MG63 (cell line): ENCODE measurements at regions not wholly inside any gene's neighbourhood (a gene's known extent, or its start where the extent isn't known, plus 50 kb on each side); places are given as distances from the start of the nearest gene placed in this dataset.

Experiments used
- DNase-seq: peaks from one replicate; pipeline ENCODE4 v3.0.0-alpha.2; 2020
- H3K27me3 ChIP-seq: fragments of 250-450 bp; sonication (Bioruptor Pico); 2 replicates; pipeline ENCODE4 v1.5.1; 2020; ENCODE audit warnings: mild to moderate bottlenecking, moderate library complexity
- H3K36me3 ChIP-seq: fragments of 250-450 bp; sonication (Bioruptor Pico); 2 replicates; pipeline ENCODE4 v1.5.1; 2020; ENCODE audit warnings: mild to moderate bottlenecking, moderate library complexity
- H3K4me3 ChIP-seq: fragments of 250-450 bp; sonication (Bioruptor Pico); 2 replicates; pipeline ENCODE4 v1.5.1; 2020; ENCODE audit warnings: mild to moderate bottlenecking, moderate library complexity
- H3K9me3 ChIP-seq: fragments of 250-450 bp; sonication (Bioruptor Pico); 2 replicates; pipeline ENCODE4 v1.5.1; 2020; ENCODE audit warnings: mild to moderate bottlenecking, moderate library complexity

DNA sequence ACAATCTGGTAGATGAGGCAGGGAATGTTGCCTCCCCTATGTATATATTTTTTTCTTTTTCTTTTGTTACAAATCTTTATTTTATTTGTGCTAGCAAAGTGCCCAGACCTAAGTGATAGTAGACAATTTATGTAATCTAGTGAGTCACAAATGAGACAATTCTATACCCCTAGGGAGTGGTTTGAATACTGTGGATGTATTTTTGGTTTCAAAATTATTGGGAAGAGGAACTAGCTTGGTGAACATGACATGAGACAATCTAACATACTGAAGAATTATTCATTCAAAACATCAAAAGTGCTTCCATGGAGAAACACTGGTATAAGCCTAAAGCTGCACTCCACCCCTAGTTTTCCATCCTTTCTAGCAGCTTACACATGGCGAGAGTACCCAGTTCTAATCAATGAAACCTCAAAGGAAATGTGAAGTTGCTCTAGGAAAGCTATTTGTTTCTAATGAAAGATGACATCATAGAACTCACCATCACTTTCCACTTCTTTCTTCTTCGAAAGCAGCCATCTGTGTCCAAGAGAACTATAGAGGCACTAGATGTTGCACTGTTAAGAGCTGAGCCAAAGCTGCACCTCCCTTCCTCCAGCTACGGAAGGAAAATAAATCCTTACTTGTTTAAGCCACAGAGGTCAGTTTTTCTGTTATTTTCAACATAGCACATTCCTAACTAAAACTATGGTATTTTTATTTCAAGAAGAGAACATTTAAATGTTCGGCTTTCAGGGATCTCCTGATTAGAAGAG is 764.6 kb downstream of the LTN1 start:
- no peak overlapping the region for H3K4me3 ChIP-seq
- no peaks in the 10 kb centered on the region for H3K9me3 ChIP-seq
- no peaks in the 10 kb centered on the region for H3K36me3 ChIP-seq
- no peaks in the 10 kb centered on the region for H3K27me3 ChIP-seq
- DNase-seq, result no peak

DNA sequence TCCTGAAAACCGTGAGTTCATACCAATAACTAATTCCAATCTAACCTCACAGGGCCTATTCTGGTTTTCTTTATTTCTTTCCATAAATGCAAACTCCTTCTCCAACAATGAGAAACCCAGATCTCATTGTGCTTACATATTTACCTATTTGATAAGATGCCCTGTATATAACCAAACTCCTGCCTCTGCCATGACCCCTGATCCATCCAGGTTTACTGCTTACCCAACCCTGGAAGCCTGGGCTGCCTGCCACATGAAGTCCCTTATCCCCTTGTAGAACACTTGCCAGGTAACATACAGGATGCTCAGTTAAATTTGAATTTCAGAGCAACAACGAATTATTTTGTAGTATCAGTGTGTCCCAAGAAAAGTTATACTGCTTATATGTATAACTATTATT is 766.1 kb downstream of the LTN1 start:
- no peak for DNase-seq
- no peaks in the 10 kb centered on the region for H3K36me3 ChIP-seq
- H3K4me3 ChIP-seq, result no peak overlapping the region
- H3K27me3 ChIP-seq, result no peaks in the 10 kb centered on the region
- no peaks in the 10 kb centered on the region for H3K9me3 ChIP-seq

DNA sequence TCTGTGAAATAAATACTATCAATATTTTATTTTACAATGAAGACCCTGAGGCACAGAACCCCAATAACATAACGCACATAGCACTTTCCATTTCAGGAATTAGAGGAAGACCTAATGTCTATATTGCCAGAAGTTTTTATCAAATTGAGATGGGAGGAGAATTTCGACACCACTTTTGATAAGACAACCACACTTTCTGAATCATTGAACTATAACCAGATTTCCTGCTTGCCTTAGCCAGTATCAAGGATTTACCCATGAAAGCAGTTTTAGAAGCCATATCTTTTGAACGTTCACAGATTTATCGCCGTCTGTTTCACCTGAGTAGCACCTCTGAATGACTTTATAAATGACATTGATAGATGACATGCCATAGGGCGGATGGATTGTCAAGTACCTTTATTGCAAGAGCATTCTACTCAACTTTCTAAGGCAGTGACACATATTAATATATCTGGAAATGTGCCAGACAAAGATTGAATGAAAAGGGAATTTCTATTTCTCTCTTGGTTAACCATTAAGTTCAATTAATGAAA is 768.4 kb downstream of the LTN1 start:
- H3K4me3 ChIP-seq, result no peak overlapping the region
- H3K36me3 ChIP-seq, result no peaks in the 10 kb centered on the region
- no peak for DNase-seq
- H3K27me3 ChIP-seq, result no peaks in the 10 kb centered on the region
- no peaks in the 10 kb centered on the region for H3K9me3 ChIP-seq

DNA sequence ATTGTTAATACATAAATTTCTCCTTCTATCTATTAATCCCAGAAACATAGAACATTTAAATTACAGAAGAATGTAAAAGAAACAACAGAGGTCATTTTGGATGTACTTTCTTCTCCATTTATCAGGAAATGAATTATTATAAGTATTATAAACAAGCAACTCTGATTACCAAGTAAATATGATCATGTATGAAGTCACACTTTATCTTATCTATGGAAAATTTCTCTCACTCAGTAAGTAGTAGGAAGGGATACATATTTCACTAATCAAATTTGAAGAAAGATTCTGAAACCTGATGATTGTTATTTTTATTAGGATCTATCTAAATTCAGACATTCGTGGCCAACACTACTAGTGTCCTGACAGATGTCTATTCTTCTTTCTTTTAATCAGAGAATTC is 770.7 kb downstream of the LTN1 start:
- no peak for DNase-seq
- no peaks in the 10 kb centered on the region for H3K27me3 ChIP-seq
- no peak overlapping the region for H3K4me3 ChIP-seq
- H3K36me3 ChIP-seq, result no peaks in the 10 kb centered on the region
- H3K9me3 ChIP-seq, result no peaks in the 10 kb centered on the region

DNA sequence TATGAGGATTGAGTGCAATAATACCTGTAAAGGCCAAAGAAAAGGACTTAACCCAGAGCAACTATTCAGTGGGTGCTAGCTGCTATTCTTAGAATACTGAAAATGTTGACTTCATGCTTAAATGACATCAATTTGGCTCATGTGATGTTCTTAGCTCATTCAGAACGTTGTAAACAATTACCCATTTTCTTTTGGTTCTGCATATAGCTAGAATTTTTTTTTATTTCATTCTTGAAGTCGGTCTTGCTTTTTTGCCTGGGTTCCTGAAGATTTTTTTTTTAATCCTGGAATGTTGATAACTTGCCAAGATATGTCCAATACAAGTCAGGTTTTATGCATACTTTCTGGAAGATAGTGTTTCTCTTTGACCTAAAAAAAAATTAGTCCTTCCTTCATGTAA is 772.0 kb downstream of the LTN1 start:
- H3K27me3 ChIP-seq, result no peaks in the 10 kb centered on the region
- H3K4me3 ChIP-seq, result no peak overlapping the region
- H3K9me3 ChIP-seq, result no peaks in the 10 kb centered on the region
- no peaks in the 10 kb centered on the region for H3K36me3 ChIP-seq
- no peak for DNase-seq

DNA sequence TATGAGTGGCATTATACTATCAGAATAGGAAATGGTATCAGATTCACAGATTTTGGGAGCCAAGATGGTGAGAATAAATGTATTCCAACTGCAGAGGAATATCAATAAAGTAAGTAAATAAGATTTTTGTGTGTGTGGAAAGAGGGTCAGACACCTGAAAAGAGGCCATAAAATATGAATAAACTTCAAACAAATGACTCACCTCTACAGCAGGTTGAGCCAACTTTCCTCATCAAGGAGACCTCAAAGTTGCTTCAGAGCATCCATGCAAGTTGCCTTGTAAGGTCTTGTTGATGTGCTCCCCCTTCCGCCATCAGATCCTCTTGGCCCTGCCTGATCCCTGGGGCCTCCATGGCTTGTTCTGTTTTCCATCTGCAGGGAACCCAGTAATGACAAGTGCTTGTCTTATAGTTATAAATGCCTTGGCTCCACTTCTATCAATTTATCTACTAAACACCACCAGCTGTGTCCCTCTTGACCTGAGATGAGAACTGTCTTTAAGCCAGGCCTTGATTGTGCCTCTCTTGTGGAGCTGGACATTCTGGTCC is 775.6 kb downstream of the LTN1 start:
- H3K4me3 ChIP-seq, result no peak overlapping the region
- DNase-seq, result no peak
- H3K27me3 ChIP-seq, result no peaks in the 10 kb centered on the region
- H3K36me3 ChIP-seq, result no peaks in the 10 kb centered on the region
- no peaks in the 10 kb centered on the region; the same call in 1 of the 2 replicates for H3K9me3 ChIP-seq

DNA sequence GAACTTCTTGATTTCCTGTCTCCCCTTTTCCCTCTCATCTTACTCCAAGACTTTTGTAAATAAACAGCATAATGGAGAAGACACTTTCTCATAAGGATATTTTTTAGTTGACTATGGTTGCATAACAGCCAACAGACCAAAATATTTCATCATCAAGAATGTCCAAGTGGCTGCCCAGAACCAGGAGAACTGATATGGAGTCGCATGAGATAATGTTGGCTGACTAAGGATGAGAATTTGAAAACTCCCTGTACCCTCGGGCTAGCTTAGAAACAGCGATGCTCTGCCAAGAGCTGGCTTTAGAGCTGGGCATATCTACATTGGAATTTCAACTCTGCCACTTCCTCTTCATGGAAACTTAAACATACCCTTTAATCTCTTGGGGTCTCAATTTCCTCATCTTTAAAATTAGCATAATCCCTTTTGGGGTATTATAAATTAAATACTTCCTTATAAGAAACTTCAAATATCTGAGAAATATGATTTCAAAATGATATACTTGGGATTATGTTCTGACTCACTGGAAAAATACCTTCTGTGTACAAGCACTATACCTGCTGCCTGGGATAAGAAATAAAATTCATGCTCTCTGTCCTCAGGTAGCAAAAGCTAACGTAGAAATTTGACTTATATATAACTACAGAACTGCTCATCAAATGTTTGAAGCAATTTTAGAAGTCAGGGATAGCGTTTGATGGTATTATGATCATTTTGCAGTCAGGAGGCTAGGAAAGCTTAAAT is 777.3 kb downstream of the LTN1 start:
- Histone ChIP-seq H3K27me3 (no peaks in the 10 kb centered on the region), H3K9me3 (no peaks in the 10 kb centered on the region; the same call in 1 of the 2 replicates), H3K36me3 (no peaks in the 10 kb centered on the region), H3K4me3 (no peak overlapping the region)
- peak; percentile 76 for DNase-seq

DNA sequence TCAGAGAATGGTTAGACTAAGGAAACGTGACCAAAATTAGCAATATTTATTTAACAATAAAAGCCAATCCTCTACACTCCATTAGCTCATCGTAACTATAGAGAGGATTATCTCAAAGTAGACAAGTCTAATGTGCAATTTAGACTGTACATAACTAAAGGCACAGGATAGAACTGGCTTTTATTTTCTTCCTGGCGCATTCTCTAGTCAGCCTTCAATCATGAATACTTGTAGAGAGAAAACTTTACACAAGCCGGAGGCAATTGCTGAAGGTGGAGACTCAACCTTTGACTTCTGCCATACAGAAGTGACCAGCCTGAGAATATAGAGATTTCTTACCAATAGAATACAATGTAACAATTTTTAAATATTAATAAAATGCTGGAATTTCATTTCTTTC is 777.9 kb downstream of the LTN1 start:
- Histone ChIP-seq H3K4me3 (no peak overlapping the region), H3K27me3 (no peaks in the 10 kb centered on the region), H3K9me3 (no peaks in the 10 kb centered on the region; the same call in 1 of the 2 replicates), H3K36me3 (no peaks in the 10 kb centered on the region)
- no peak for DNase-seq

DNA sequence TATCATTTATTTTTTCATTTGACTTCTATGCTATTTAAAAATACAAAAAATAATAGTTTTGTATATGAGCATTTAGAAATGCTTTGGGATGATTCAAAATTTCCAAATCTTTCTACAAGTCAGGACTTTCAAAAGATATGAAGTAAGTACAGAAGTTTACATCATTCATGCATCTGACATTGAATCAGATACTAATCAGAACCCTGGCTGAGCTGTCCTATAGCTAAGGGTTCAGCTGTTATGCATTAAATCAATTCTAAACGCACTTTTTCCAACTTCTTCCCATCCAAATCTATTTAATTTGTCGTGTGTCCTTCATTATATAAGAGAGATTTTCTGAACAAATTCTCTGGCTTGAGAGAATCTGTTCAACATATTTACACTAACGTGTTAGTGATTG is 779.4 kb downstream of the LTN1 start:
- Histone ChIP-seq H3K4me3 (no peak overlapping the region), H3K36me3 (no peaks in the 10 kb centered on the region), H3K9me3 (no peaks in the 10 kb centered on the region; the same call in 1 of the 2 replicates), H3K27me3 (no peaks in the 10 kb centered on the region)
- DNase-seq, result no peak

DNA sequence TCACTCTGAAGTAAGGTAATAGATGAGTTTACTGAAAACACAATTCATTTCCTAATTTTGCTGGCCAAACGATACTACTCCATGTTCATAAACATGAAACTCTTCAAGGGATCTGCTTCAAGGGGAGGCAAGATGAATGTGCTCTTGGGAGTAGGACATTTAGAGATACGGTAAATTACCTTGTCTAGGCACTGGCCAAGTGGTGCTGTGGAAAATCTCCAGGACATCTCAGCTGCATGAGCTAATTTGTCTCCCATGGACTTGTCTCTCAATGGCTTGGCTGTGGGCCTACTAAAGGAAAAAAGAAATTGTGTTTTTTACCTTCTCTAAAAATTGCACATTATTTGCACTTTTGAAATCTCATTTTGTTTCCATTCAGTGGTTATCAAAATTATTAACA is 780.6 kb downstream of the LTN1 start:
- no peaks in the 10 kb centered on the region; the same call in 1 of the 2 replicates for H3K9me3 ChIP-seq
- no peak overlapping the region for H3K4me3 ChIP-seq
- no peak for DNase-seq
- no peaks in the 10 kb centered on the region for H3K27me3 ChIP-seq
- H3K36me3 ChIP-seq, result no peaks in the 10 kb centered on the region

DNA sequence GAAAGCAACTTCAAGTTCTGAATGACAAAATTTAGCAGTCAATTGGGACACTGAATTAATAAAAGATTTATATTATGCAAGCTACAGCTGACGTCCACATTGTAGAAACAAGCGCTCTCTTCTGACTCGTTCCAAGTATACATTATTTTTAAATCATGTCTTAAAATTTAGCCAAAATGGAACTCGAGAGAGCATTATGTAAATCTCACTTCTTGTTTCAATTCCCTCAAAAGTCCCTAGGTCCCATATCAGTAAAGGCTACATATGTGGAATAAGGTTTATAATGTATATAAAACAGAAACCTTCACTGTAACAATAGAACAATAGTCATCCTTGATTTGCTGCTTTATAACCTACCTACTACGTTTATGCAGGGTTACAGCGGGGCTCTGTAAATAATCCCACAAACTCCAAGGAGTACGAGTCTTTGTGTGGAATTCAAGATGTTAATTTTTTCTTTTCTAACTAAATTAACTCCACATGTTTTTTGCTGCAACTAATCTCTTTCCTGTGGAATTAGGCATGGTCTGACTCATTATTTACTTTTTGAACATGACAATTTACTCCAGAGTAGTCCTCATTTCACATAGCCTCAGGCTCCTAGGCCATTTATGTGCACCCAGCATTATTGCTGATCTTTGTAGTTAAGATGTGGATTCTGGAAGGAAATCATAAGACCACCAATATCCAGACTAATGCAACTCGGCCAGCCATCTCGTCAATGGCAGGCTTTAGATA is 785.1 kb downstream of the LTN1 start:
- DNase-seq, result peak; percentile 22
- Histone ChIP-seq H3K27me3 (no peaks in the 10 kb centered on the region), H3K36me3 (no peaks in the 10 kb centered on the region), H3K4me3 (0 out of 2 replicates have a peak overlapping the region, but pooled peaks have one; percentile 2), H3K9me3 (no peaks in the 10 kb centered on the region; the same call in 1 of the 2 replicates)

DNA sequence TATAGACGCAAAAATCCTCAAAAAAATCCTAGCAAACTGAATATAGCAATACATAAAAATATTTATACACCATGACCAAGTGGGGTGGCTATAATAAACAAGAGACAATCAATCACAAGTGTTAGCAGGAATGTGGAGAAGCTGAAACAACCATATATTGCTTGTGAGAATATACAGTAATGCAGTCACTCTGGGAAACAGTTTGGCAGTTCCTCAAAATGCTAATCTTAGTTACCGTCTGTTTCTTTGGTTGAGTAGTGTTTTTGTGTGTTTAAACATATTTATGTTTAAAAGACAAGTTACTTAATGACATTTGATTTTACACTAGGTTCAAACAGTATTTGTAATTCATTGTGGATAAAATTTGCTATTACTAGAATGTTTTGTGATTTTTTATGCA is 792.0 kb downstream of the LTN1 start:
- peaks cover 3% of the 10 kb centered on the region for H3K9me3 ChIP-seq
- DNase-seq, result no peak
- H3K4me3 ChIP-seq, result no peak overlapping the region
- H3K36me3 ChIP-seq, result no peaks in the 10 kb centered on the region
- no peaks in the 10 kb centered on the region for H3K27me3 ChIP-seq

DNA sequence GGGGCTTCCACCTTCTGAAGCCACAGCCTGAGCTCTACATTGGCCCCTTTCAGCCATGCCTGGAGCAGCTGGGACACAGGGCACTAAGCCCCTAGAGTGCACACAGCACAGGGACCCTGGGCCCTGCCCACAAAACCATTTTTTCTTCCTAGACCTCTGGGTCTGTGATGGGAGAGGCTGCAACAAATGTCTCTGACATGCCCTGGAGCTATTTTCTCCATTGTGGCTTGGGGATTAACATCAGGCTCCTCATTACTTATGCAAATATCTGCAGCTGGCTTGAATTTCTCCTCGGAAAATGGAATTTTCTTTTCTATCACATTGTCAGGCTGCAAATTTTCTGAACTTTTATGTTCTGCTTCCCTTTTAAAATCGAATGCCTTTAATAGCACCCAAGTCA is 795.7 kb downstream of the LTN1 start:
- Histone ChIP-seq H3K4me3 (no peak overlapping the region), H3K9me3 (peaks cover 12% of the 10 kb centered on the region), H3K27me3 (no peaks in the 10 kb centered on the region), H3K36me3 (no peaks in the 10 kb centered on the region)
- DNase-seq, result no peak

DNA sequence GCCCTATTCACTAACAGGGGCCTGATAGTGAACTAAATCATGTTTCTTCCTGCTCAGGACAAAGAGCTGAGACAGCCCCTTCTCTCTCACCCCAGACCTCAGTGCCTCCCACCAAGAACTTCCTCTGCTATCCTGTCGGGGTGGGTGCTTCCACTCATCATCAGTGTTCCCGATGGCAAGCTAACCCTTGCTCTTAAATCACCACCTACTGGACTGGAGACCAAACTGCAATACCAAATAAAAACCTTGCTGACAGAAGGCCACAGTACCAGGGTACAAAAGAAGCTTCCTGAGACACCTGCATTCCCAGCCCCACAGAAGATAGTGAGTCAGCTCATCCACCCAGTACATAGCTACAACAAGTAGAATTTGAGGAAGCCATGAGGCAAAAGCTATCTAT is 799.5 kb downstream of the LTN1 start:
- H3K9me3 ChIP-seq, result peaks cover 9% of the 10 kb centered on the region; the same call in 1 of the 2 replicates

DNA sequence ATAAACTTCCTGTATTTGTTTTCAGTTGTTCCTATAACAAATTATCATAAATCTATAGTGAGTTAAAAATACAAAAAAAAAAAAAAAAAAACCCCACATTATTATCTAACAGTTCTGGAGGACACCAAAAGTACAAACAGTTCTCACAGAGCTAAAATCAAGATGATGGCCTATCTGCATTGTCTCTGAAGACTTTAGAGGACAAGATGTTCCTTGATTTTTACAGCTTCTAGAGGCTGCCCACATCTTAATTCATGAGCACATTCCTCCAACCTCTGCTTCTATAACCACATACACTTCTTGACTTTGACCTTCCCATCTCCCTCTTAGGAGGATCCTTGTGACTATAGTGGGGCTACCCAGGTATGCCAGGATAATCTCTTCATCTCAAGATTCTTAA is 806.1 kb downstream of the LTN1 start:
- DNase-seq, result no peak
- Histone ChIP-seq H3K36me3 (no peaks in the 10 kb centered on the region), H3K27me3 (no peaks in the 10 kb centered on the region), H3K9me3 (peaks cover 4% of the 10 kb centered on the region; the same call in 1 of the 2 replicates), H3K4me3 (no peak overlapping the region)

More for the DNA sequence above, 799.5 kb downstream of the LTN1 start:
- H3K4me3 ChIP-seq, result no peak overlapping the region
- H3K27me3 ChIP-seq, result no peaks in the 10 kb centered on the region
- no peak for DNase-seq
- no peaks in the 10 kb centered on the region for H3K36me3 ChIP-seq

DNA sequence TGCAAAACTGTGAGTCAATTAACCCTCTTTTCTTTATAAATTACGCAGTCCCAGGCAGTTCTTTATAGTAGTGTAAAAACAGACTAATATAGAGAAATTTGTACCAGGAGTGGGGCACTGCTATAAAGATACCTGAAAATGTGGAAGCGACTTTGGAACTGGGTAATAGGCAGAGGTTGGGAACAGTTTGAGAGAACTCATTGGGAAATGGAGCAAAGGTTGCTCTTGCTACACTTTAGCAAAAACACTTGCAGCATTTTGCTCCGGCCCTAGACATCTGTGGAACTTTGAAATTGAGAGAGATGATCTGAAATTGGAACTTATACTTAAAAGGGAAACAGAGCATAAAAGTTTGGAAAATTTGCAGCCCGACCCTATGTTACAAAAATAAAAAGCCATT is 810.9 kb downstream of the LTN1 start:
- no peak overlapping the region for H3K4me3 ChIP-seq
- no peak for DNase-seq
- no peaks in the 10 kb centered on the region for H3K27me3 ChIP-seq
- H3K9me3 ChIP-seq, result peaks cover 8% of the 10 kb centered on the region
- no peaks in the 10 kb centered on the region for H3K36me3 ChIP-seq

DNA sequence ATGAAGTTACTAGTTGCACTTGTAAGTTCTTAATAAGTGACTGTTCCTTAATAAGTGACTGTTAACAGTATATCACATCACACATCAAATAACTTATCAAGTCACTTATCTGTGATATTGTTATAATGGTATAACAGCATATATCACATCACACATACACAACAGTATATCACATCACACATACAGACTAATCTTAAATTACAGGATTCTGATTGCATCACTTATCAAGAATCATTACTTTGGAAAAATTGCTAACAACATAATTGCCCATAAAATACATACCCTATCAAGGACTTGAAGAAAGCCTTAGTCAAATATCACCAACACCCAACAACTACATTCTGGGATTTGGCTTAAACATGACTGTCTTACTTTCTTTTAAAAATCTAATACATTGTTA is 813.5 kb downstream of the LTN1 start:
- peaks cover 20% of the 10 kb centered on the region for H3K9me3 ChIP-seq
- no peak for DNase-seq
- no peak overlapping the region for H3K4me3 ChIP-seq
- no peaks in the 10 kb centered on the region for H3K27me3 ChIP-seq
- H3K36me3 ChIP-seq, result no peaks in the 10 kb centered on the region; the same call in 1 of the 2 replicates
